ENCODE measurements at regions not wholly inside any gene's neighbourhood (a gene's known extent, or its start where the extent isn't known, plus 50 kb on each side); places are given as distances from the start of the nearest gene placed in this dataset.

GRCh38 chr16:61382435-61382834 is 653.8 kb downstream of the CDH8 start:
- H3K27ac Mint-ChIP-seq (ENCODE audit: unreplicated experiment), result no peak overlapping the region
- no peak overlapping the region for H3K4me3 Mint-ChIP-seq (ENCODE audit: unreplicated experiment)
- no peaks in the 10 kb centered on the region for H3K4me1 Mint-ChIP-seq (ENCODE audit: unreplicated experiment)
- H3K9me3 Mint-ChIP-seq (ENCODE audit: unreplicated experiment), result no peaks in the 10 kb centered on the region
- no peaks in the 10 kb centered on the region for H3K27me3 Mint-ChIP-seq (ENCODE audit: unreplicated experiment)
- H3K36me3 Mint-ChIP-seq (ENCODE audit: unreplicated experiment), result no peaks in the 10 kb centered on the region
- no peak for TF ChIP-seq CTCF (IDR thresholded peaks at IDR 0.05)
- DNase-seq (ENCODE audit: extremely low spot score, unreplicated experiment), result no peak

GRCh38 chr16:61379311-61379710 is 656.9 kb downstream of the CDH8 start:
- no peak overlapping the region for H3K27ac Mint-ChIP-seq (ENCODE audit: unreplicated experiment)
- no peak for DNase-seq (ENCODE audit: extremely low spot score, unreplicated experiment)
- H3K4me3 Mint-ChIP-seq (ENCODE audit: unreplicated experiment), result no peak overlapping the region
- H3K27me3 Mint-ChIP-seq (ENCODE audit: unreplicated experiment), result no peaks in the 10 kb centered on the region
- no peak for TF ChIP-seq CTCF (IDR thresholded peaks at IDR 0.05)
- H3K4me1 Mint-ChIP-seq (ENCODE audit: unreplicated experiment), result no peaks in the 10 kb centered on the region
- H3K9me3 Mint-ChIP-seq (ENCODE audit: unreplicated experiment), result no peaks in the 10 kb centered on the region
- H3K36me3 Mint-ChIP-seq (ENCODE audit: unreplicated experiment), result no peaks in the 10 kb centered on the region

GRCh38 chr16:61374071-61374470 is 662.2 kb downstream of the CDH8 start:
- Mint-ChIP-seq H3K9me3 (ENCODE audit: unreplicated experiment) (no peaks in the 10 kb centered on the region), H3K4me3 (ENCODE audit: unreplicated experiment) (no peak overlapping the region), H3K27ac (ENCODE audit: unreplicated experiment) (no peak overlapping the region), H3K27me3 (ENCODE audit: unreplicated experiment) (no peaks in the 10 kb centered on the region), H3K36me3 (ENCODE audit: unreplicated experiment) (no peaks in the 10 kb centered on the region), H3K4me1 (ENCODE audit: unreplicated experiment) (no peaks in the 10 kb centered on the region)
- DNase-seq (ENCODE audit: extremely low spot score, unreplicated experiment), result no peak
- TF ChIP-seq CTCF (IDR thresholded peaks at IDR 0.05), result no peak

- Mint-ChIP-seq H3K9me3 (ENCODE audit: unreplicated experiment) (no peaks in the 10 kb centered on the region), H3K36me3 (ENCODE audit: unreplicated experiment) (no peaks in the 10 kb centered on the region), H3K4me1 (ENCODE audit: unreplicated experiment) (no peaks in the 10 kb centered on the region), H3K4me3 (ENCODE audit: unreplicated experiment) (no peak overlapping the region), H3K27me3 (ENCODE audit: unreplicated experiment) (no peaks in the 10 kb centered on the region), H3K27ac (ENCODE audit: unreplicated experiment) (no peak overlapping the region)
- TF ChIP-seq CTCF (IDR thresholded peaks at IDR 0.05), result no peak
- DNase-seq (ENCODE audit: extremely low spot score, unreplicated experiment), result no peak
Measured at GRCh38 chr16:61371881-61372280, 664.4 kb downstream of the CDH8 start.

GRCh38 chr16:61371388-61371787 is 664.9 kb downstream of the CDH8 start:
- no peak for TF ChIP-seq CTCF (IDR thresholded peaks at IDR 0.05)
- H3K27ac Mint-ChIP-seq (ENCODE audit: unreplicated experiment), result no peak overlapping the region
- H3K27me3 Mint-ChIP-seq (ENCODE audit: unreplicated experiment), result no peaks in the 10 kb centered on the region
- H3K36me3 Mint-ChIP-seq (ENCODE audit: unreplicated experiment), result no peaks in the 10 kb centered on the region
- H3K4me1 Mint-ChIP-seq (ENCODE audit: unreplicated experiment), result no peaks in the 10 kb centered on the region
- no peak for DNase-seq (ENCODE audit: extremely low spot score, unreplicated experiment)
- H3K9me3 Mint-ChIP-seq (ENCODE audit: unreplicated experiment), result no peaks in the 10 kb centered on the region
- H3K4me3 Mint-ChIP-seq (ENCODE audit: unreplicated experiment), result no peak overlapping the region
